ENCODE measurements at regions not wholly inside any gene's neighbourhood (a gene's known extent, or its start where the extent isn't known, plus 50 kb on each side); places are given as distances from the start of the nearest gene placed in this dataset.

DNA sequence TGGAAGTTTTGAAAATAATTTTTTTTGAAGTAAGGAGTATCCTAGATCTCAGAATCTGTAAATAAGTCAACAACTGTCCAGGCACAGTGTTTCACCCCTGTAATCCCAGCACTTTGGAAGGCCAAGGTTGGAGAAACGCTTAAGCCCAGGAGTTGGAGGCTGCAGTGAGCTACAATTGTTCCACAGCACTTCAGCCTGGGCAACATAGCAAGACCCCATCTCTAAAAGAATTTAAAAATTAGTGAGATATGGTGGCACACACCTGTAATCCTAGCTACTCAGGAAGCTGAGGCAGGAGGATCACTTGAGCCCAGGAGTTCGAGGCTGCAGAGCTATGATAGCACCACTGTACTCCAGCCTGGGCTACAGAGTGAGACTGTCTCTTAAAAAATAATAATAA is 87.2 kb upstream of the ZNF507 start:
- TF ChIP-seq, protein P1, sequence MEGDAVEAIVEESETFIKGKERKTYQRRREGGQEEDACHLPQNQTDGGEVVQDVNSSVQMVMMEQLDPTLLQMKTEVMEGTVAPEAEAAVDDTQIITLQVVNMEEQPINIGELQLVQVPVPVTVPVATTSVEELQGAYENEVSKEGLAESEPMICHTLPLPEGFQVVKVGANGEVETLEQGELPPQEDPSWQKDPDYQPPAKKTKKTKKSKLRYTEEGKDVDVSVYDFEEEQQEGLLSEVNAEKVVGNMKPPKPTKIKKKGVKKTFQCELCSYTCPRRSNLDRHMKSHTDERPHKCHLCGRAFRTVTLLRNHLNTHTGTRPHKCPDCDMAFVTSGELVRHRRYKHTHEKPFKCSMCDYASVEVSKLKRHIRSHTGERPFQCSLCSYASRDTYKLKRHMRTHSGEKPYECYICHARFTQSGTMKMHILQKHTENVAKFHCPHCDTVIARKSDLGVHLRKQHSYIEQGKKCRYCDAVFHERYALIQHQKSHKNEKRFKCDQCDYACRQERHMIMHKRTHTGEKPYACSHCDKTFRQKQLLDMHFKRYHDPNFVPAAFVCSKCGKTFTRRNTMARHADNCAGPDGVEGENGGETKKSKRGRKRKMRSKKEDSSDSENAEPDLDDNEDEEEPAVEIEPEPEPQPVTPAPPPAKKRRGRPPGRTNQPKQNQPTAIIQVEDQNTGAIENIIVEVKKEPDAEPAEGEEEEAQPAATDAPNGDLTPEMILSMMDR (optimal IDR thresholded peaks at IDR 0.05 in 1 of 3, IDR thresholded peaks at IDR 0.05 in 1 of 3, conservative IDR thresholded peaks at IDR 0.05 in 1 of 3; ENCODE audit: extremely low read depth in 1 of 3, insufficient read depth in 2 of 3, low read length in 3 of 3), result no peak
- TF ChIP-seq EZH2 (IDR thresholded peaks at IDR 0.05; ENCODE audit: low read length), result no peak

Measured in keratinocyte (primary cell).